Stimulated activated CD8-positive, alpha-beta memory T cell treated with anti-CD3 and anti-CD28 coated beads, Interleukin-2, amount 100 ng/mL, for 48 hours (primary cell): ENCODE measurements at regions not wholly inside any gene's neighbourhood (a gene's known extent, or its start where the extent isn't known, plus 50 kb on each side); places are given as distances from the start of the nearest gene placed in this dataset.

ENCODE experiments used
- DNase-seq, 2 donors: peaks; one replicate each; pipeline ENCODE4 v3.0.0-alpha.2; 2020; ENCODE audit warnings: low read depth in 2 of 2

GRCh38 chr1:96361271-96361856, 360.2 kb upstream of the PTBP2 start:
- DNase-seq, result no peak

GRCh38 chr1:96361961-96362360, 359.6 kb upstream of the PTBP2 start:
- no peak for DNase-seq

- no peak for DNase-seq
These were observed 359.0 kb upstream of the PTBP2 start for GRCh38 chr1:96362623-96363022.

DNA sequence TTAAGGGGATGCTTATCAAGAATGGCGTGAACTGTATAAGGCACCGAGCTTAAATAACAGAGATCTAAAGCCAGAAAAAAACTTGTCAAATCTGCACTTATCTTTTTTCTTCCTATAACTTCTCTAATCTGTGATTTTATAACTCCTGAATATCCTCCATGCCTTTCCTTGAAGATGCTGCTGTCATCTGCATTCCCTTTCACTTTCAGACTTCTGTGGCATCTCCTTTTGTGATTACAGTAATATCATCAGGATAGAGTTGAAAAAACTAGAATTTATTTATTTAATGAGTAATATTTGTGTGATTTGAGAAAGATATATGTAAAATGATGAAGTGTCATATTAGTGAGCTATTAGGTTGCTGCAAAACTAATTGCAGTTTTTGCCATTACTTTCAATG, 357.8 kb upstream of the PTBP2 start:
- no peak for DNase-seq

- DNase-seq, result no peak
These were observed 357.0 kb upstream of the PTBP2 start for GRCh38 chr1:96364576-96364975.

DNA sequence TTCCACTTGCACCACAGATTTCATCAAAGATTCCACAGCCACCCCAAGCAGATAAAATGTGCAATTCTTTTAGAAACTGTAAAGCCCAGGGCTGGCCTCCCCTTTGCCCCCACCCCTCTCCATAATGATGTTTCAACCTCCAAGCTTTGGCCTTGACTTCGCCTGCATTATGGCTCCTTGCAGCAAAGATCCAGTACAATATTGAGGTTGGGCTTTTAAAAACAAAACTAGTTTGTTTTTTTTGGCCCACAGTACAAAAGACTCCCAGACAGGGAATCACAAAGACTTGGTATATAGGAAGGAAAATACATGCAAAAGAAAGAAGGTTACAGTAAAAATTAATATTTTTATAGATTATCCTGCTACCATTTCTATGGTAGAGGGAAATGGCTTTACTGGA, 356.5 kb upstream of the PTBP2 start:
- DNase-seq, result no peak

GRCh38 chr1:96365596-96366390, 355.8 kb upstream of the PTBP2 start:
- DNase-seq, result no peak

DNA sequence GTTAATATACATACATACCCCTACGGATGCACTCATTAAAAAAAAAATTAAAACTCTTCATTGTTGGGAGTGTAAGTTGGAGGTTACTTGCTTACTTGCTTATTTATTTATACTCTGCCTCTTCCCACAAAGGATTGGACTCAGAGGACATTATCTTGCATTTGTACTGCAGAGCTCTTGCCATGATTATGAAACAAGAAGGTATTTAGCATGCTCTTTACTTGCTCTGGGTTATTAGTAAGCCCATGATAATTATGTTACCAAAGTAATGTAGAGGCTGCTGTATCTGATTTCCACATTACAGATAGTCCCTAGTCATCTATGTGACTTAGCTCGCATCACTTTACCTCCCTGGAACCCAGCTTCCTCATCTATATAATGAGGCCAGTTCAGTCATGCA, 355.1 kb upstream of the PTBP2 start:
- no peak for DNase-seq

- no peak for DNase-seq
These were observed 353.8 kb upstream of the PTBP2 start for GRCh38 chr1:96367791-96368190.

- no peak for DNase-seq
These were observed 350.8 kb upstream of the PTBP2 start for GRCh38 chr1:96370757-96371156.

DNA sequence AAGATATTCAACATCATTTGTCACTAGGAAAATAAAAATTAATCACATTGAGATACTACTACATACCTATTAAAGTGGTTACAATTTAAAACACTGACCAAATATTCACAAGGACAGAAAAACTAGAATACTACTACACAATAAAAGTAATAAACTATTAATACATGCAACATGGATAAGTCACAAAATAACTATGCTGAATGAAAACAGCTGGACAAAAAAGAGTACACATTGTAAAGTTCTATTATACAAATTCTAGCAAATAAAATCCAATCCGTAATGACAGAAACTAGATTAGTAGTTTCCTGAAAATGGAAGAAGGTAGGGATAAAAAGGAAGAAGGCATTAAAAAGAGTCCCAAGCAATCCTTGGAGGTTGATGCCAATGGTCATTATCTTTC, 348.7 kb upstream of the PTBP2 start:
- no peak for DNase-seq

DNA sequence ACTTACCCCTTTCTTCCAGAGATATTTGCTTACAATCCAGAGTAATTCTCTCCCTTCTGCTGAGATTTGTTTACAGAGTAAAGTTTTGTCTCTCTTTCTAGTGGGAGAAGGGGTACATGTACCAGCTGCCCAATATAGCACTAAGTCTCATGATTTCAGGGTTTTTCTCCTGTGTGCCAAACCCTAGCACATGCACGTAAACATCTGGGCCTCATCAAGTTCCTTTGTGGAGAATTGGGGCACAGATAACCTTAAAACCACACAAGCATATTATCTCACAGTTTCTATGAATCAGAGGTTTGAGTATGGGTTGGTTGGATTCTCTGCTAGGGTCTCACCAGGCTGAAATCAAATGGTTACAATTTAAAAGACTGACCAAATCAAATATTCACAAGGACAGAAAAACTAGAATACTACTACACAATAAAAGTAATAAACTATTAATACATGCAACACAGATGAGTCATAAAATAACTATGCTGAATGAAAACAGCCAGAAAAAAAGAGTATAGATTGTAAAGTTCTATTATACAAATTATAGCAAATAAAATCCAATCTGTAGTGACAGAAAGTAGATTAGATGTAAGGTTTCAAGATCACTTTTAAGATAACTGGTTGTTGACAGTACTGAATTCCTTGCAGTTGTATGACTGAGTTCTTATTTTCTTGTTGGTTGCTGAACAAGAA, 347.4 kb upstream of the PTBP2 start:
- no peak for DNase-seq

- no peak for DNase-seq
These were observed 344.7 kb upstream of the PTBP2 start for GRCh38 chr1:96376846-96377245.

DNA sequence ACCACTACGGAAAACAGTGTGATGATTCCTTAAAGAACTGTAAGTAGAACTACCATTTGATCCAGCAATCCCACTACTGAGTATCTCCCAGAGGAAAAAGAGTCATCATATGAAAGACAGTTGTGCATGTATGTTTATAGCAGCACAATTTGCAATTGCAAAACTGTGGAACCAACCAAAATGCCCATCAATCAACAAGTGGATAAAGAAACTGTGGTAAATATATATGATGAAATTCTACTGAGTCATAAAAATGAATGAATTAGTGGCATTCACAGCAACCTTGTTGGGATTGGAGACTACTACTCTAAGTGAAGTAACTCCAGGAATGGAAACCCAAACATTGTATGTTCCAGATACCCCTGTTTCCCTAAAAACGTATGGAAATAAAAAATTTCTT, 337.0 kb upstream of the PTBP2 start:
- no peak for DNase-seq

GRCh38 chr1:96387785-96388184, 333.8 kb upstream of the PTBP2 start:
- no peak for DNase-seq

GRCh38 chr1:96388421-96389310, 332.9 kb upstream of the PTBP2 start:
- no peak for DNase-seq

GRCh38 chr1:96400089-96400488, 321.5 kb upstream of the PTBP2 start:
- no peak for DNase-seq

DNA sequence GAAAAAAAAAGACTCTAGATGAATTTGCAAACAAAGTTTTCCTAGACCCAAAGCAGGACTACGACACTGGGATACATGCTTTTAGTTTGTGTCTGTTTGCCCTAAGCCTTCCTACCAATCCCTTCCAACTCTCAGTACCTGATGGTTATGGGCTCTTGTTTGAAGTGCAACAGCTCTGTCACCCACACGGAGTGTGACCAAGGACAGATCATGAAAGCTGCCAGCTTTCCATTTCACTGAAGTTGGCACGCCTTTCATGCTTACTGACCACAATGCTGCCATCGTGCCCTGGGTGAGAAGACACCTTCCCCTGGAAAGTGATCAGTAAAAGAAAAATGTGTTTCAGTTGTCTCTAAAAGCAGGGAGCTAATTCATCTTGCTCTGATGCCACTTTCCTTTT, 312.5 kb upstream of the PTBP2 start:
- DNase-seq, result no peak

- no peak for DNase-seq
These were observed 311.9 kb upstream of the PTBP2 start for GRCh38 chr1:96409689-96410088.

GRCh38 chr1:96411006-96411405, 310.6 kb upstream of the PTBP2 start:
- DNase-seq, result no peak

GRCh38 chr1:96414598-96414997, 307.0 kb upstream of the PTBP2 start:
- DNase-seq, result no peak

DNA sequence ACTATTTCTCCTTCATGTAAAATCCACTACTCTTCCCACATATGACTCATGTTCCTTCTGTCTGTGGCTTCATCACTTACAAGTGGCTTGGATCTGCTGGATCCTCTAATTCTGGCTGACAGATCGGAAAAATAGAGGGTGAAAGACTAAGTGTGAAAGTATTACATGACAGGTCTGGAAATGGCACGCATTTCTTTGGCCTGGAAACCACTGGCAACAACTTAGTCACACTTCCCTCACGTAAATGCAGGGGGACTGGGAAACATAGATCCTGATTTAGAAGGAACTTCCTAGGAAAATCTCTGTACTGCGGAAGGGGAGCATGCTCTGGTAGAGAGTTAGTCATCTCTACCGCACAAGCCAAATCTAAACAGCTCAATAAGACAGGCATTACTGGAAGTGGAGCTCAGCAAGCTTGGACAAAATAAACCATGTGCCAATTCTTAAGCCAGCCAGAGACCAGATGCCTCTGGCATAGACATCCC, 305.4 kb upstream of the PTBP2 start:
- no peak for DNase-seq
